Breast epithelium (tissue), 4 donors: ENCODE measurements at regions not wholly inside any gene's neighbourhood (a gene's known extent, or its start where the extent isn't known, plus 50 kb on each side); places are given as distances from the start of the nearest gene placed in this dataset.
A peak's percentile ranks its signal among the peaks of the same experiment; 100 is the strongest.

Experiments
- DNase-seq, 2 donors: peaks; one replicate each; pipeline ENCODE4 v3.0.0-alpha.2; 2019; ENCODE audit warnings: low spot score in 2 of 2
- H3K27ac ChIP-seq, 2 donors: fragments of 200-600 bp; sonication (generic) in 1 of 2; one replicate each; pipeline ENCODE4 v1.5.1; 2016 to 2019; ENCODE audit warnings: mild to moderate bottlenecking in 1 of 2
- H3K27me3 ChIP-seq, 2 donors: fragments of 200-600 bp; sonication (generic) in 1 of 2; one replicate each; pipeline versions ENCODE4 v1.5.1 to v1.6.0; 2017 to 2019; ENCODE audit warnings: control low read depth in 1 of 2, mild to moderate bottlenecking in 1 of 2
- H3K36me3 ChIP-seq: fragments of 200-600 bp; one replicate; pipeline ENCODE4 v1.5.1; 2019
- H3K4me1 ChIP-seq, 2 donors: fragments of 200-600 bp; sonication (generic); one replicate each; pipeline ENCODE4 v1.5.1; 2016 to 2019; ENCODE audit warnings: control low read depth in 1 of 2
- H3K4me3 ChIP-seq, 3 donors: fragments of 200-600 bp; sonication (generic); 1 replicate in 2 of 3; 2 replicates in 1 of 3; pipeline ENCODE4 v1.5.1; 2016 to 2019; ENCODE audit warnings: mild to moderate bottlenecking in 3 of 3, moderate library complexity in 2 of 3
- H3K9me3 ChIP-seq, 2 donors: fragments of 200-600 bp; sonication (generic) in 1 of 2; one replicate each; pipeline ENCODE4 v1.5.1; 2016 to 2019; ENCODE audit warnings: control low read depth in 1 of 2
- CTCF ChIP-seq, 3 donors: fragments of 450-650 bp; IDR thresholded peaks; one replicate each; pipeline ENCODE4 v1.5.1; 2016 to 2017; ENCODE audit warnings: antibody characterized with exemption in 3 of 3, mild to moderate bottlenecking in 3 of 3, moderate library complexity in 3 of 3
- POLR2A ChIP-seq: fragments of 450-650 bp; IDR thresholded peaks from one replicate; pipeline ENCODE4 v1.6.1; 2016; ENCODE audit warnings: antibody characterized with exemption, mild to moderate bottlenecking, moderate library complexity
- POLR2AphosphoS5 ChIP-seq, 3 donors: sonication (generic); formaldehyde crosslinking; IDR thresholded peaks; one replicate each; pipeline ENCODE4 v1.6.1; 2017; ENCODE audit warnings: antibody characterized with exemption in 3 of 3
- intact Hi-C: fragments of 100-400 bp; cut with DNase I; formaldehyde crosslinking; loops from one replicate; pipeline ENCODE4 v1.15.1; 2023; ENCODE audit warnings: low total_unique reads

DNA sequence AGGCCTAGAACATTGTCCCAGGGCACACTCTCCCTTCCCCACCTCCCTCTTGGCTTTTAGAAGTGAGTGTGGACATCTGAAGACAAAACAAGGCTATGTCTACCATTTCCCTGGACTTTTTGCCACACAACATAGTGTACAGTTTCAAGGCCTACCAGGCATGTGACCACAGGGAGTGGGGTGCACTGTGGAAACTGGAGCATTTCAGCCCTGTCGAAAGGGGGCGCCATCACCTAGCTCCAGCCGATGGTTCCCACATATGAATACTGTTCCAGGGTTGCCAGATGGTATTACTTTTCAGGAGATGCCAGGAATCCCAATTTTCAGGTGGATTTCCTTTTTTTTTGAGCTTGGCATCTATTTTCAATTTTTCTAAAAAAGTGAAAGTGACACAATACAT is 140.7 kb downstream of the KATNIP start:
- Histone ChIP-seq H3K36me3 (no peaks in the 10 kb centered on the region), H3K9me3 (no peaks in the 10 kb centered on the region), H3K27me3 (no peaks in the 10 kb centered on the region), H3K4me3 (no peak overlapping the region), H3K4me1 (no peaks in the 10 kb centered on the region), H3K27ac (no peak overlapping the region)
- TF ChIP-seq CTCF (IDR thresholded peaks at IDR 0.05) = peak in 1 of 3 donors; percentile 48
- TF ChIP-seq POLR2AphosphoS5 (IDR thresholded peaks at IDR 0.05) = no peak
- no peak for TF ChIP-seq POLR2A
- no peak for DNase-seq
- intact Hi-C loops = loop anchor here (10.0 kb wide), 1 partner anchor 1106 kb away; no protein-coding TSS in a partner anchor

- no peak for DNase-seq
- no peaks in the 10 kb centered on the region for H3K9me3 ChIP-seq
- H3K4me1 ChIP-seq = no peaks in the 10 kb centered on the region
- TF ChIP-seq POLR2A = no peak
- TF ChIP-seq CTCF (IDR thresholded peaks at IDR 0.05) = no peak
- no peak for TF ChIP-seq POLR2AphosphoS5 (IDR thresholded peaks at IDR 0.05)
- no peak overlapping the region for H3K27ac ChIP-seq
- no peaks in the 10 kb centered on the region for H3K27me3 ChIP-seq
- intact Hi-C loops = loop anchor here (10.0 kb wide), 1 partner anchor 1107 kb away; no protein-coding TSS in a partner anchor
- no peak overlapping the region for H3K4me3 ChIP-seq
- no peaks in the 10 kb centered on the region for H3K36me3 ChIP-seq
Measured at GRCh38 chr16:27691721-27692120, 141.8 kb downstream of the KATNIP start.

GRCh38 chr16:27692576-27692975 is 142.6 kb downstream of the KATNIP start:
- Histone ChIP-seq H3K4me3 (no peak overlapping the region), H3K9me3 (no peaks in the 10 kb centered on the region), H3K27ac (no peak overlapping the region), H3K27me3 (no peaks in the 10 kb centered on the region), H3K4me1 (no peaks in the 10 kb centered on the region), H3K36me3 (no peaks in the 10 kb centered on the region)
- intact Hi-C loops = loop anchor here (10.0 kb wide), 1 partner anchor 1108 kb away; no protein-coding TSS in a partner anchor
- TF ChIP-seq CTCF (IDR thresholded peaks at IDR 0.05) (no peak), POLR2A (no peak), POLR2AphosphoS5 (IDR thresholded peaks at IDR 0.05) (no peak)
- DNase-seq = no peak

GRCh38 chr16:27695161-27695560 is 145.2 kb downstream of the KATNIP start:
- H3K9me3 ChIP-seq = no peaks in the 10 kb centered on the region
- H3K4me1 ChIP-seq = no peaks in the 10 kb centered on the region
- no peaks in the 10 kb centered on the region for H3K27me3 ChIP-seq
- H3K27ac ChIP-seq = no peak overlapping the region
- TF ChIP-seq CTCF (IDR thresholded peaks at IDR 0.05) = no peak
- TF ChIP-seq POLR2AphosphoS5 (IDR thresholded peaks at IDR 0.05) = no peak
- TF ChIP-seq POLR2A = no peak
- intact Hi-C loops = loop anchor here (5.0 to 10.0 kb wide), 2 partner anchors 1110 to 1728 kb away; no protein-coding TSS in a partner anchor
- peak in 1 of 2 donors; percentile 35 for DNase-seq
- no peaks in the 10 kb centered on the region for H3K36me3 ChIP-seq
- H3K4me3 ChIP-seq = no peak overlapping the region

DNA sequence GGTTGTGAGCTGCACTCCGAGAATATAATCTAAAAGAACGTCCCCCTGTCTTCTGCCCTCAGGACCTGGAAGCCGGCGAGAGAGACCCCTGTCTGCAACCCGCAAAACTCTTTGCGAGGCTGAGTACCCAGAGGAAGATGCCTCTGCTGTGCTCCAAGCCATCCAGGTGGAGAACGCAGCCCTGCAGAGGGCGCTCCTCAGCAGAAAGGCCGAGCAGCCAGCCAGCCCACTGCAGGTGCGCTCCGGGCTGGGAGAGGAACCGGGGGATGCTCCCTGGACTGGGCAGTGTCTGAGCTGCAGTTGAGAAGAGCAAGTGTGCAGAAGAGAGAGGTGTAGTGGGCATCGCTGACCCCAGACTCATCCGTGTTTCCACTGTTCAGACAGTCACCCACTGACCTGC is 148.3 kb downstream of the KATNIP start:
- Histone ChIP-seq H3K27me3 (no peaks in the 10 kb centered on the region), H3K4me1 (no peaks in the 10 kb centered on the region), H3K9me3 (no peaks in the 10 kb centered on the region), H3K36me3 (no peaks in the 10 kb centered on the region), H3K27ac (no peak overlapping the region), H3K4me3 (no peak overlapping the region)
- DNase-seq = peak in 1 of 2 donors; percentile 25
- TF ChIP-seq POLR2AphosphoS5 (IDR thresholded peaks at IDR 0.05) (no peak), CTCF (IDR thresholded peaks at IDR 0.05) (no peak), POLR2A (no peak)
- intact Hi-C loops = loop anchor here (5.0 to 10.0 kb wide), 2 partner anchors 1113 to 1731 kb away; no protein-coding TSS in a partner anchor
